Vagina (tissue), 2 donors: ENCODE measurements at regions not wholly inside any gene's neighbourhood (a gene's known extent, or its start where the extent isn't known, plus 50 kb on each side); places are given as distances from the start of the nearest gene placed in this dataset.

ENCODE experiments used
- POLR2A ChIP-seq, 2 donors: fragments of 450-650 bp; IDR thresholded peaks; one replicate each; pipeline ENCODE4 v1.6.1; 2017; ENCODE audit warnings: antibody characterized with exemption in 2 of 2, mild to moderate bottlenecking in 2 of 2, moderate library complexity in 2 of 2
- TF ChIP-seq, protein P1 (sequence below), 3 experiments: fragments of 450-650 bp in 2 of 3; fragments of 200-600 bp in 1 of 3; sonication (generic) in 1 of 3; IDR thresholded peaks; one replicate each; pipeline ENCODE4 v1.5.1; 2017 to 2019; ENCODE audit warnings: antibody characterized with exemption in 3 of 3, mild to moderate bottlenecking in 2 of 3, moderate library complexity in 2 of 3

DNA sequence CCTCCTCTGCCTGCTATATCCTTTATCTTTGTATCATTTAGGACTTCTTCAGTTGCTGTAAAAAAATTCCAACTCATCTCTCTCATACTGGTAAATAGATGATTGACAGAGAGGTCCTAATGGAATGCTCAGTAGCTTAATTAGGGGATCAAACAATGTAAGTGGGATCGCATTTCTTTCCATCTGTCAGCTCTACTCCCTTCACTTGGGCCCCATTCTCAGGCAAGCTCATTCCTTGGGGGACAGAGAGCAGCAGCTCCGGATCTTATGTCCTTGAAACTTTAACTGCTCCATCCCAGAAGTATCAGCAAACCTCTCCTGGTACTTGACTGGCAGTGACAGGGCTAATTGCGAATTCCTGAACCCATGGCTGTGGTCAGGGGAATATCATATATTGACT lies 146.7 kb downstream of the YTHDC2 start:
- TF ChIP-seq POLR2A (IDR thresholded peaks at IDR 0.05), result no peak
- TF ChIP-seq, protein P1, sequence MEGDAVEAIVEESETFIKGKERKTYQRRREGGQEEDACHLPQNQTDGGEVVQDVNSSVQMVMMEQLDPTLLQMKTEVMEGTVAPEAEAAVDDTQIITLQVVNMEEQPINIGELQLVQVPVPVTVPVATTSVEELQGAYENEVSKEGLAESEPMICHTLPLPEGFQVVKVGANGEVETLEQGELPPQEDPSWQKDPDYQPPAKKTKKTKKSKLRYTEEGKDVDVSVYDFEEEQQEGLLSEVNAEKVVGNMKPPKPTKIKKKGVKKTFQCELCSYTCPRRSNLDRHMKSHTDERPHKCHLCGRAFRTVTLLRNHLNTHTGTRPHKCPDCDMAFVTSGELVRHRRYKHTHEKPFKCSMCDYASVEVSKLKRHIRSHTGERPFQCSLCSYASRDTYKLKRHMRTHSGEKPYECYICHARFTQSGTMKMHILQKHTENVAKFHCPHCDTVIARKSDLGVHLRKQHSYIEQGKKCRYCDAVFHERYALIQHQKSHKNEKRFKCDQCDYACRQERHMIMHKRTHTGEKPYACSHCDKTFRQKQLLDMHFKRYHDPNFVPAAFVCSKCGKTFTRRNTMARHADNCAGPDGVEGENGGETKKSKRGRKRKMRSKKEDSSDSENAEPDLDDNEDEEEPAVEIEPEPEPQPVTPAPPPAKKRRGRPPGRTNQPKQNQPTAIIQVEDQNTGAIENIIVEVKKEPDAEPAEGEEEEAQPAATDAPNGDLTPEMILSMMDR (IDR thresholded peaks at IDR 0.05), result no peak
